ENCODE measurements at regions not wholly inside any gene's neighbourhood (a gene's known extent, or its start where the extent isn't known, plus 50 kb on each side); places are given as distances from the start of the nearest gene placed in this dataset.
A peak's percentile ranks its signal among the peaks of the same experiment; 100 is the strongest.

GRCh38 chr12:88842314-88842713 lies 262.0 kb upstream of the KITLG start:
- Histone ChIP-seq H3K36me3 (ENCODE audit: control insufficient read depth in 4 of 4, insufficient read depth in 4 of 4, low read length in 4 of 4) (peaks cover 0 to 2% (median 0%) of the 10 kb centered on the region in 4 donors), H3K4me3 (no peak overlapping the region), H3K27ac (ENCODE audit: low read depth in 1 of 2, low read length in 1 of 2) (no peak overlapping the region), H3K9me3 (ENCODE audit: control insufficient read depth in 4 of 4, insufficient read depth in 3 of 4, low read length in 3 of 4) (peaks cover 0 to 9% (median 6%) of the 10 kb centered on the region in 4 donors), H3K9ac (ENCODE audit: insufficient read depth in 1 of 2, low read length in 2 of 2) (no peak overlapping the region), H3K27me3 (ENCODE audit: control insufficient read depth in 3 of 3, insufficient read depth in 3 of 3, low read length in 2 of 3) (no peaks in the 10 kb centered on the region), H3K4me1 (ENCODE audit: control insufficient read depth in 5 of 5, insufficient read depth in 5 of 5, low read length in 5 of 5) (no peaks in the 10 kb centered on the region)
- DNase-seq (no peak), ATAC-seq (ENCODE audit: insufficient read depth, low FRiP score) (no peak)
- TF ChIP-seq, protein P1, sequence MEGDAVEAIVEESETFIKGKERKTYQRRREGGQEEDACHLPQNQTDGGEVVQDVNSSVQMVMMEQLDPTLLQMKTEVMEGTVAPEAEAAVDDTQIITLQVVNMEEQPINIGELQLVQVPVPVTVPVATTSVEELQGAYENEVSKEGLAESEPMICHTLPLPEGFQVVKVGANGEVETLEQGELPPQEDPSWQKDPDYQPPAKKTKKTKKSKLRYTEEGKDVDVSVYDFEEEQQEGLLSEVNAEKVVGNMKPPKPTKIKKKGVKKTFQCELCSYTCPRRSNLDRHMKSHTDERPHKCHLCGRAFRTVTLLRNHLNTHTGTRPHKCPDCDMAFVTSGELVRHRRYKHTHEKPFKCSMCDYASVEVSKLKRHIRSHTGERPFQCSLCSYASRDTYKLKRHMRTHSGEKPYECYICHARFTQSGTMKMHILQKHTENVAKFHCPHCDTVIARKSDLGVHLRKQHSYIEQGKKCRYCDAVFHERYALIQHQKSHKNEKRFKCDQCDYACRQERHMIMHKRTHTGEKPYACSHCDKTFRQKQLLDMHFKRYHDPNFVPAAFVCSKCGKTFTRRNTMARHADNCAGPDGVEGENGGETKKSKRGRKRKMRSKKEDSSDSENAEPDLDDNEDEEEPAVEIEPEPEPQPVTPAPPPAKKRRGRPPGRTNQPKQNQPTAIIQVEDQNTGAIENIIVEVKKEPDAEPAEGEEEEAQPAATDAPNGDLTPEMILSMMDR (IDR thresholded peaks at IDR 0.05; ENCODE audit: control extremely low read depth, extremely low read depth): no peak
- 90 to 94% methylated on average over 3 of the region's 3 CpGs for WGBS, 2 donors

DNA sequence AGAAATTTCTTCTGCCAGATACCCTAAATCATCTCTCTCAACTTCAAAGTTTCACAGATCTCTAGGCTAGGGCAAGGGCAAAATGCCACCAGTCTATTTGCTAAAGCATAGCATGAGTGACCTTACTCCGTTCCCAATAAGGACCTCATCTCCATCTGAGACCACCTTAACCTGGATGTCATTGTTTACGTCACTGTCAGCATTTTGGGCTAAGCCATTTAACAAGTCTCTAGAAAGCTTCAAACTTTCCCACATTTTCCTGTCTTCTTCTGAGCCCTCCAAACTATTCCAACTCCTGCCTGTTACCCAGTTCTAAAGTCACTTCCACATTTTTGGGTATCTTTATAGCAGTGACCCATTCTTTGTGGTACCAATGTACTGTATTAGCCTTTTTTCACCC lies 259.2 kb upstream of the KITLG start:
- WGBS, 2 donors: 94% methylated on average over 2 of the region's 2 CpGs
- Histone ChIP-seq H3K9ac (ENCODE audit: insufficient read depth in 1 of 2, low read length in 2 of 2) (no peak overlapping the region), H3K36me3 (ENCODE audit: control insufficient read depth in 4 of 4, insufficient read depth in 4 of 4, low read length in 4 of 4) (peaks cover 0 to 2% (median 0%) of the 10 kb centered on the region in 4 donors), H3K27ac (ENCODE audit: low read depth in 1 of 2, low read length in 1 of 2) (no peak overlapping the region), H3K27me3 (ENCODE audit: control insufficient read depth in 3 of 3, insufficient read depth in 3 of 3, low read length in 2 of 3) (no peaks in the 10 kb centered on the region), H3K4me3 (no peak overlapping the region), H3K4me1 (ENCODE audit: control insufficient read depth in 5 of 5, insufficient read depth in 5 of 5, low read length in 5 of 5) (no peaks in the 10 kb centered on the region), H3K9me3 (ENCODE audit: control insufficient read depth in 4 of 4, insufficient read depth in 3 of 4, low read length in 3 of 4) (peaks cover 0 to 8% (median 6%) of the 10 kb centered on the region in 4 donors)
- TF ChIP-seq, protein P1 (IDR thresholded peaks at IDR 0.05; ENCODE audit: control extremely low read depth, extremely low read depth): no peak
- ATAC-seq (ENCODE audit: insufficient read depth, low FRiP score): no peak
- DNase-seq: no peak

DNA sequence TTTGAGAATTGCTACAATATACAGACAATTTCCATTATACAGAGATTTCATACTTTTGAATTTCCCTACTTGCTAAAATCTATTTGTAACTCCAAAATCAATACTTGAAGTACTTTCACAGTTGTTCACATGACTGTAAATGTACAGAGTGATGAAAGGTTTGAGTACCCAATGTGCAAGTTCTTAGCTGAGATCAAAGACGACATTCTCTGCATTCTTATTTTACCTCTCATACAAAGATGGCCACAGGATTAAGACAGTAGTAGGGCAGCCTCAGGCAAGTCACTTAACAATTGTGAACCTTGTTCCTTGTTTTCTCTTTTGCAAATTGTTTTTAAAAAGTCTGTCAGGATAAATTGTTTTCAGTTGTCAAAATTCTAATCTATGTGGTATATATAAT lies 255.9 kb upstream of the KITLG start:
- H3K27ac ChIP-seq (ENCODE audit: low read depth in 1 of 2, low read length in 1 of 2): no peak overlapping the region
- ATAC-seq (ENCODE audit: insufficient read depth, low FRiP score) (no peak), DNase-seq (peak in 2 of 3 donors; percentile 8 to 34)
- WGBS, 2 donors: 76 to 89% methylated on average over 1 of the region's 1 CpG
- peaks cover 0 to 6% (median 3%) of the 10 kb centered on the region in 4 donors for H3K9me3 ChIP-seq (ENCODE audit: control insufficient read depth in 4 of 4, insufficient read depth in 3 of 4, low read length in 3 of 4)
- H3K4me1 ChIP-seq (ENCODE audit: control insufficient read depth in 5 of 5, insufficient read depth in 5 of 5, low read length in 5 of 5): peaks cover 0 to 3% (median 0%) of the 10 kb centered on the region in 5 donors
- H3K36me3 ChIP-seq (ENCODE audit: control insufficient read depth in 4 of 4, insufficient read depth in 4 of 4, low read length in 4 of 4): peaks cover 0 to 2% (median 0%) of the 10 kb centered on the region in 4 donors
- H3K27me3 ChIP-seq (ENCODE audit: control insufficient read depth in 3 of 3, insufficient read depth in 3 of 3, low read length in 2 of 3): no peaks in the 10 kb centered on the region
- TF ChIP-seq, protein P1 (IDR thresholded peaks at IDR 0.05; ENCODE audit: control extremely low read depth, extremely low read depth): no peak
- no peak overlapping the region for H3K9ac ChIP-seq (ENCODE audit: insufficient read depth in 1 of 2, low read length in 2 of 2)
- H3K4me3 ChIP-seq: no peak overlapping the region

DNA sequence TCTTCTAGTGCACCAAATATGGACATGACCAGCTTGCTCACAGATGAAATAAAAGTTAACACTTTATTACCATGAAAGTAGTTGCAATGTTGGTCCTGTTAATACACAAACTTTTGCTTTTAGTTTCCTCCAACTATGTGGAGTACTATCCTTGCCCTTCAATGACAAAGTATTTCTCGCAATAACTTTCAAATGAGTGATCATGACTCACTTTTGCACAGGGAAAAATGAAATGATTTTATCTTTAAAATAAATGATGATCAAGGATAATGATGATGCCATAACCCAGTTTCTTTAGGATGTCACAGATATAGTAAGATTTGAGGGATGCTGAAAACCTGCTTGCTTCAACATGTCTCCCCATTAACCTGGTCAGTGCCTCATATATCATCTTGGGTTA lies 254.0 kb upstream of the KITLG start:
- DNase-seq: no peak
- Histone ChIP-seq H3K4me3 (no peak overlapping the region), H3K27ac (ENCODE audit: low read depth in 1 of 2, low read length in 1 of 2) (no peak overlapping the region), H3K9ac (ENCODE audit: insufficient read depth in 1 of 2, low read length in 2 of 2) (no peak overlapping the region), H3K9me3 (ENCODE audit: control insufficient read depth in 4 of 4, insufficient read depth in 3 of 4, low read length in 3 of 4) (peaks cover 0 to 6% (median 3%) of the 10 kb centered on the region in 4 donors), H3K4me1 (ENCODE audit: control insufficient read depth in 5 of 5, insufficient read depth in 5 of 5, low read length in 5 of 5) (peaks cover 0 to 3% (median 0%) of the 10 kb centered on the region in 5 donors), H3K36me3 (ENCODE audit: control insufficient read depth in 4 of 4, insufficient read depth in 4 of 4, low read length in 4 of 4) (peaks cover 0 to 2% (median 0%) of the 10 kb centered on the region in 4 donors), H3K27me3 (ENCODE audit: control insufficient read depth in 3 of 3, insufficient read depth in 3 of 3, low read length in 2 of 3) (no peaks in the 10 kb centered on the region)
- no peak for ATAC-seq (ENCODE audit: insufficient read depth, low FRiP score)
- TF ChIP-seq, protein P1 (IDR thresholded peaks at IDR 0.05; ENCODE audit: control extremely low read depth, extremely low read depth): no peak
- WGBS, 2 donors: 65 to 68% methylated on average over 1 of the region's 1 CpG

Measured in lung (tissue), 11 donors.